Stomach (tissue), 4 donors: ENCODE measurements at regions not wholly inside any gene's neighbourhood (a gene's known extent, or its start where the extent isn't known, plus 50 kb on each side); places are given as distances from the start of the nearest gene placed in this dataset.

ENCODE experiments used
- CTCF ChIP-seq, 7 experiments: fragments of 450-650 bp in 4 of 7; fragments of 200-600 bp in 3 of 7; sonication (generic) in 3 of 7; IDR thresholded peaks; one replicate each; pipeline ENCODE4 v1.5.1; 2016 to 2019; ENCODE audit warnings: antibody characterized with exemption in 7 of 7, control low read depth in 2 of 7, mild to moderate bottlenecking in 1 of 7
- EP300 ChIP-seq: sonication (generic); formaldehyde crosslinking; IDR thresholded peaks from one replicate; pipeline ENCODE4 v1.6.1; 2017; ENCODE audit warnings: antibody characterized with exemption
- POLR2A ChIP-seq, 4 donors: fragments of 450-650 bp; IDR thresholded peaks; one replicate each; pipeline ENCODE4 v1.6.1; 2016; ENCODE audit warnings: antibody characterized with exemption in 4 of 4, control low read depth in 2 of 4, mild to moderate bottlenecking in 1 of 4, moderate library complexity in 1 of 4
- POLR2AphosphoS5 ChIP-seq, 3 donors: sonication (generic); formaldehyde crosslinking; IDR thresholded peaks; one replicate each; pipeline ENCODE4 v1.6.1; 2016; ENCODE audit warnings: antibody characterized with exemption in 3 of 3

GRCh38 chr21:16004523-16004922, 274.7 kb downstream of the USP25 start:
- TF ChIP-seq POLR2A (IDR thresholded peaks at IDR 0.05) (no peak), CTCF (IDR thresholded peaks at IDR 0.05) (no peak), POLR2AphosphoS5 (IDR thresholded peaks at IDR 0.05) (no peak), EP300 (no peak)
